SK-MEL-5 (cell line): ENCODE measurements at regions not wholly inside any gene's neighbourhood (a gene's known extent, or its start where the extent isn't known, plus 50 kb on each side); places are given as distances from the start of the nearest gene placed in this dataset.
"Not testable (repeated sequence)": the region's sequence is repeated elsewhere in the genome, so short reads cannot be mapped to it uniquely, and the experiment has no call there.

Experiments
- DNase-seq: peaks from one replicate; pipeline ENCODE4 v3.0.0-alpha.2; 2016; ENCODE audit warnings: low read depth, low spot score
- in situ Hi-C: cut with HindIII; loops from 2 replicates; pipeline ENCODE4 v1.10.0; 2016; ENCODE audit warnings: low sequenced_read_pairs, high pct_unique_total_duplicates, low pct_unique_long_range_greater_than_20kb

DNA sequence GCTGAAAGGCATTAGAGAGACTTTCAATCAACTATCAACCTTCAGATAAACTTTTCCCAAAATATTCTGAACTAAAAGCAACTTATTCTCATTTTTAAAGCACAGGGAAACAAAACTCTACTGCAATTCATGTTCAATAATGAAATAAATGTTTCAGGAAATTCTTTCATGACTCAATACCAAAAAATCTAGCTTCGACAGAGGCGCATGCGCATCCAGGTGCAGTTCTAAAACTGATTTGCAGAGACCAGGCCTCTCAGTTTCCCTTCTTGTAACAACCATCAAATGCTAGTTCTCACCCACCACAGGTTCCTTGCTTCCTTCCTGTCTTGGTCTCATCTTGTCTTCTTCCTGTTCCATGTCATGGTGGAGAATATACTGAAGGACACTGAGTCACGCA lies 55.3 kb upstream of the NRBF2 start:
- no peak for DNase-seq
- in situ Hi-C loops, result no loop called here

DNA sequence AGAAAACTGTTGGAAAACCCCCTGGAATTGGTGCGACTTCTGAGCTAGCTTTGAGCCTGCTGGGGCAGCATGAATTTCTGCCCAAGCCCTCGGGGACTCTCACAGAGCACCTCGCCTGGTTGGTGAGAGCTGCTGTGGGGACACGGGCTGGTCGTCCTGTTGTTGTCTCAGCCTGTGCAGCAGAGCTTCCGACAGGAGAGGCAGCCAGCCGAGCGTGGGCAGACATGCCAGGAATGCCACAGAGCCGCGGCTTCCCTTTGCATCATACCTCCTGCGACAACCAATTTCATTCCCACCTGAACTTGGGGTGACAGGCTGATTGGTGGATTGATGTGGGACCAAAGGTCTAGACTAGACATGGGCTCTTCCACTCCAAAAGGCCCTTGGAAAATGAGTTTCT lies 60.2 kb upstream of the NRBF2 start:
- no peak for DNase-seq

DNA sequence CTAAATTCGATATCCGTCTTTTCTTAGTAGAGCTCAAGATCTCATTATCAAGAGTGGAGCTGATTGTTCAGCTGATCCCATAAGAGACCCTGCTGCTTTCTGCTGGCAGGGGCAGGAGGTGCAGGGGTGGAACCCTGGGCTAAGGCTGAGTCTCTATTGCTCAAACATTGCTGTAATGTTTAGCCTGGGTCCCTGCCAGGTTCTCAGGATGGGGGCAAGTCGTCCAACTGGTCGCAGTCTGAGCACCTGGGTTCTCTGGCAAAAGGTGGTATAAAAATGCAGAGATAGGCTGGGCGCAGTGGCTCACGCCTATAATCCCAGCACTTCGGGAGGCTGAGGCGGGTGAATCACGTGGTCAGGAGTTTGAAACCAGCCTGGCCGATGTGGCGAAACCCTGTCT lies 62.0 kb upstream of the NRBF2 start:
- in situ Hi-C loops, result no loop called here
- DNase-seq, result no peak

More for the DNA sequence above, 60.2 kb upstream of the NRBF2 start:
- in situ Hi-C loops, result no loop called here

DNA sequence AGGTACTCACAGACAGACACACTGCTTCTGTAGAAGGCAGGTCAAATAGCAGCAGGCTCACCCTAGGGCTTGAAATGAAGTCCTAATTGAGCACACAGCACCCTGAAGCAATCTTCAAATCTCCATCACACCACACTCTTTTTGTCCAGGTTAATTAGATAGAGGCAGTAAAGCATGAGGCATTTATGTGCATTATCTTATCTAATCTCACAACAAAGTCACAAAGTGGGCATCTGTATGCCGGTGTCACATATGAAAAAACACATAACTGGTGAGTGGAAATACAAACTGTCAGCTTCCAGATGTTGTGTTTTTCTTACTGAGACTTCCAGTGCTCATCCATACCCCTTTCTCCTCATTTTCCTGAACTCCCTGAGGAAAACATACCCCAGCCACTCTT lies 63.8 kb upstream of the NRBF2 start:
- in situ Hi-C loops, result no loop called here
- no peak for DNase-seq

DNA sequence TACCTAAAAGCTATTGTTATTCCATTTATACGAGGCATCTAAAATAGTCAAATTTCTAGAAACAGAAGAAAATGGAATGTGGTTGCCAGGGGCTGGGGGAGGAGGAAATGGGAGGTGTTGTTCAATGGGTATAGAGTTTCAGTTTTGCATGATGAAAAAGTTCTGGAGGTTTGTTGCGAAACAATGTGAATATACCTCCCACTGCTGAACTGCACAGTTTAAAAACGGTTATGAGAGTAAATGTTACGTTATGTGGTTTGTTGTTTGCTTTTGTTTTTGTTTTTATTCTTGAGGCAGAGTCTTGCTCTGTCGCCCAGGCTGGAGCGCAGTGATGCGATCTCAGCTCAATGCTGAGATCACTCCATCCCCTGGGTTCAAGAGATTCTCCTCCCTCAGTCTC lies 64.9 kb upstream of the NRBF2 start:
- in situ Hi-C loops, result no loop called here
- no peak for DNase-seq

DNA sequence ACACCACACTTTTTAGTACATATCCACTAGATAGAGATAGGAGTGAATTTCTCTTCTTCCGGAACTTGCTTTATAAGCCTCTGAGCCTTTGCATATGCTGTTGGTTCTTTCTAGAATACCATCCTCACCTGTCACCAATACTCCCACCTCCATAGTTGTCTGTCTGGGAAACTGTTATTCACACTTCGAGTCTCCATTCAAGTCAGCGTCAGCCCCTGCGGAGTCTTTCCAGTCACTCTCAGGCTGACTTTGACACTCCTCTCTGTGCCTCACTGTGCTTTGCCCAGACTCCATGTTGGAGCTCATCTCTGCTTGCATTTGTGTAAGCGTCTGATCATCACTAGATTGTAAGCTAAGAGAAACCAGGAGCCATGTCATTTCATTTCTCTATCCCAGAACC lies 66.5 kb upstream of the NRBF2 start:
- in situ Hi-C loops, result no loop called here
- no peak for DNase-seq

DNA sequence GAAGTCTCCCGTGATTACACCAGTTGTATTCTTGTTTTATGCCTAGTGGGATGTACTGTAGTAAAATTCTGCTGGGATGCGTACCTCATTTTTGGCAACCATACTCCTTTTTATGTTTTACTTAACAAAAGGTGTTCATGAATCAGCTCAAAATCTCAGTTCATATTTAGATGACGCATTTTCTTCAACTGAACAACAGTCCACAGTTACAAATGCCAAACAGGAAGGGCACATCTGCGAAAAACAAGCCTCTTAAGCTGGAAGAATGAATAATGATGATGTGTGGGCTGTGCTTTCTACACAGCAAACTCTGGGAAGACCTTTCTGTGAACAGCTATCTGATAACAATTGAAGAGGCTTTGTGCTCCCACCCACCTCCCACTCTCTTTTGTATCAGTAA lies 68.4 kb upstream of the NRBF2 start:
- peak; percentile 65 for DNase-seq
- in situ Hi-C loops, result no loop called here

DNA sequence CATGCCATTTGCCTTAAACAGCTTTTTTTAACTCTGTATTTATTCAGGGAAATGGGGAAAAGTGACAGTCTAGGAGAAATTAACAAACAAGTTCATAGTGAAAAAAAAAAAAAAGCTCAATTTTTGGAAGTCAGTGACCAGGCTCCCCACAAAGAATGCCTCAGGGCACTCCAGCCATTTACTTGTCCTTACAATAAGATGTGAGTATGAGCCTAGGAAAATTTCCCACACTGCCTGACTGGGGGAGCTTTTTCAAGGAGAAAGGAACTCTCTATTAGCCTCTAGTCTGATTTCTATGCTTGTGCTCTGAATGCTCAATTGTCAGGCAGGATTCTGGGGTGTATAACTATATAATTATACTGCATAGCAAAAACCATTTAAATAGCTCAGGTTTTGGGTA lies 74.9 kb upstream of the NRBF2 start:
- in situ Hi-C loops, result no loop called here
- peak; percentile 58 for DNase-seq

DNA sequence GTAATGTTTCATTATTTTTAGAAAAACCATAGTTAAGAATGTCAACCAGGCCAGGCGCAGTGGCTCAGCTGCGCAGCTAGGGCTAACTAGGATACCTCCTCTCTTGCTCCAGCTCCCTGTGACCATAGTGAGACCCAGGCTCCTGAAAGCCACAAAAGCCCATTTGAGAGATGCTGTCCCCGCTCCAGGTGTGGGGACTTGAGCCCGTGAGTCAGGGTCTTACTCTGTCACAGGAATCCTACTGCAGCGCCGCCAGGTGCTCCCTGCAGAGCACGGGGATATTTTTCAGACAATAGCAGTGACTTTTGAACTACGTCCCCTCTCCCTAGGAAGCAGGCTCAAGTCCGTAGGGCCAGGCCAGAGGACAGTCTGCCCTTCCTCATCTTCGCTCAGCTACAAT lies 75.6 kb upstream of the NRBF2 start:
- DNase-seq, result no peak
- in situ Hi-C loops, result no loop called here

DNA sequence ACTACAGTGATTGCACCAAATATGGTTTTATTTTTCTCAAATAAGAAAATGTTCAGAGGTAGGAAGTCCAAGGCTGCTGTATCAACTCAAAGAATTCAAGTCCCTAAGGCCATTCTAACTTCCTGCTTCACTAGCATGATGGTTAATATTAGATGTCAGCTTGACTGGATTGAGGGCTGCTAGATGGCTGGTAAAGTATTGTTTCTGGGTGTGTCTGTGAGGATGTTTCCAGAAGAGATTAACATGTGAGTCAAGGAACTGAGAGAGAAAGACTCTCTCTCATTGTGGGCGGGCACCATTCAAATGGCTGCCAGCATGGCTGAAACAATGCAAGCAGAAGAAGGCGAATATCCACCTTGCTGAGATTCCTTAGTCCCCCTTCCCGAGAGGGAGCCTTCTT lies 77.4 kb upstream of the NRBF2 start:
- in situ Hi-C loops, result no loop called here
- DNase-seq, result no peak

DNA sequence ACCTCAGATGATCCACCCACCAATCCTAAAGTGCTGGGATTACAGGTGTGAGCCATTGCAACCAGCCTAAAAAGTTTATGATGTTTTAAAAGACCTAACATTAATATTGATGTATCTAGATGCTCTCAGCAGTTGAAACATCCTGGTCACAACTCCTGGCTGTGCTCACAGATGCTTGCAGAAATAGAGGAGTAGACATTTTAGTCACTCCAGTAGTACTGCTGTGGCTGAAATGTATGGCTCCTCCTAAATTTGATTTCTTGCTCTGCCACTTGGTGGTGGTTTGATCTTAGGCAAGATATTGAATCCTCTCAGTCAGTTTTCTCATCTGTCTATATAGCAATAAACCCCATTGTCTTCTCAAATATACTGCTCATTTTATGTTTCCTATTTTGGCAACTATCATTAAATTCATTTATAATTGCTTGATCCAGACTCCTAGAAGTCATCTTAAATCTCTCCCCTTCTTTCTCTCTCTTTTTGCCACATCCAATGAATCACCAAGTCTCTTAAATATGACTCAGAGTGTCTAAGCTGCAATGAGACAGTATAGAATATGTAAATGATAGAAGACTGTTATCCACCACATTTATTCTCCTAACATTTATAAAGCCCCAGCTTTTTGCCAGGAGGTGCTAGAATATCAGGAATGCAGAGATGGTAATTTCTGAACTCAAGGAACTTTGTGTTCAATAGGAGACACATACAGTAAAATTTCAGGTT lies 78.1 kb upstream of the NRBF2 start:
- in situ Hi-C loops, result no loop called here

DNA sequence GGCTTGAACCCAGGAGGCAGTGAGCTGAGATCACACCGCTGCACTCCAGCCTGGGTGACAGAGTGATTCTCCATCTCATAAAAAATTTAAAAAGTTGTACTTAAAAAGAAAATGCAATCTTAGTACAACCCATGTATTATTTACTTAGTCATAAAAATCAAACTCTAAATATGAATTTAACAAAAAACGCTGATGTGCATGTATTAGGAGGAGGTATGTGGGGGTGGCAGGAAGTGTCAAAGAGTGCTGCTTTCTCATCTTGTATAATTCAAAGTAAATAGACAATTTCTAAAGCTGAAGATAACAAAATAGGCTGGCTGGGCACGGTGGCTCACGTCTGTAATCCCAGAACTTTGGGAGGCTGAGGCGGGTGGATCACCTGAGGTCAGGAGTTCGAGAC lies 81.0 kb upstream of the NRBF2 start:
- DNase-seq, result no peak
- in situ Hi-C loops, result no loop called here

More for the DNA sequence above, 78.1 kb upstream of the NRBF2 start:
- no peak for DNase-seq

DNA sequence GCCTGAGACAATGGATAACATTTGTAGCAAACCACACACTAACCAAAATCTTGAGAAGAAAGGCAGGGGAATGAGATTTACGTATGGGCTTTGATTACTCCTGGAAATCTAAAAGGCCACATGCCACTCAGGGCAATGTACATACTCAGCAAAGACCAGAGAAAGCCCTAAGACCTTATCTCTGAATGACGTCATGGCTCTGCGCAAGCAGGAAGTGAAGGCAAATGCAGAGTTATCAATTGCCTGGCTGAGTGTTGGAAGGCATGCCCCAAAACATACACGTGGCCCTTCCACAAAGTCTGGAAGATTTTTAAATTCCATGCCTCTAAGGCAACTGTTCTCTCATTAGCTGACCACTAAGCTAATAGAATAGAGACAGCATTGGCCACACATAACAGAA lies 90.9 kb upstream of the NRBF2 start:
- in situ Hi-C loops, result no loop called here
- peak; percentile 87 for DNase-seq

DNA sequence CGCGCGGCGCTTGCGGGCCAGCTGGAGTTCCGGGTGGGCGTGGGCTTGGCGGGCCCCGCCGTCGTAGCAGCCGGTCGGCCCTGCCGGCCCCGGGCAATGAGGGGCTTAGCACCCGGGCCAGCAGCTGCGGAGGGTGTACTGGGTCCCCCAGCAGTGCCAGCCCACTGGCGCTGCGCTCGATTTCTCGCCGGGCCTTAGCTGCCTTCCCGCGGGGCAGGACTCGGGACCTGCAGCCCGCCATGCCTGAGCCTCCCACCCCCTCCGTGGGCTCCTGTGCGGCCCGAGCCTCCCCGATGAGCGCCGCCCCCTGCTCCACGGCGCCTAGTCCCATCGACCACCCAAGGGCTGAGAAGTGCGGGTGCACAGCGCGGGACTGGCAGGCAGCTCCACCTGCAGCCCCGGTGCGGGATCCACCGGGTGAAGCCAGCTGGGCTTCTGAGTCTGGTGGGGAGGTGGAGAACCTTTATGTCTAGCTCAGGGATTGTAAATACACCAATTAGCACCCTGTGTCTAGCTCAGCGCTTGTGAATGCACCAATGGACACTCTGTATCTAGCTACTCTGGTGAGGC lies 99.4 kb upstream of the NRBF2 start:
- DNase-seq, in situ Hi-C loops: not testable (repeated sequence)

DNA sequence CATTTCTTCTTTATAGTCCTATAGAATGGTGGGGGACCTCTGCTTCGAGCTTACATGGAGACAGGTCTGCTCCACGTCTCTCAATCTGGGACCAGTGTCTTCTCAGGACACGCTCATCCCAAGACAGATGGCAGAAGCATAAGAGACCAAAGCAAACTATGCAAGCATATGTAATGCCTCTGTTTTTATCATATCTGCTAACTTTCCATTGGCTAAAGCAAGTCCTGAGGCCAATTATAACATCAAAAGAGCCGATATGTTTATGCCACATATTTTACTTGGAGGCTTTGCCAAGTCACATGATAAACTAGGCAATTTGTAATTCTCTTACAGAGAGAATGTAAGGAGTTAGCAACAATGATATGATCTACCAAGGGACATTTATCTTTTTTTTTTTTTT lies 102.6 kb upstream of the NRBF2 start:
- no peak for DNase-seq
- in situ Hi-C loops, result no loop called here

DNA sequence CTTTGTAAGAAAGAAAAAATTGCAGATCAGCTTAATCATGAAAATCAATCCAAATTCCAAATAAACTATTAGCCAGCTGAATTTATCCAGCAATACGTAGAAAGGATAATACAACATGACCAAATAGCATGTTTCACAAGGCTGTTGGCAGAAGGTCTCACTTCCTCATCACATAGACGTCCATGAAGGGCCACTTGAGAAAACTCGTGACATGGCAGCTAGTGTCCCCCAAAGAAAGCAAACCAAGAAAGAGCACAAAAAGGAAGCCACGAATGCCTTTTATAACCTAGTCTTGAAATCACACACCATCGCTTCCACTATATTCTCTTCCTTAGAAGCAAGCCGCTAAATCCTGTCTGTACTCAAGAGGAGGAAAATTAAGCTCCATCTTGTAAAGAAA lies 105.6 kb upstream of the NRBF2 start:
- in situ Hi-C loops, result no loop called here
- no peak for DNase-seq

DNA sequence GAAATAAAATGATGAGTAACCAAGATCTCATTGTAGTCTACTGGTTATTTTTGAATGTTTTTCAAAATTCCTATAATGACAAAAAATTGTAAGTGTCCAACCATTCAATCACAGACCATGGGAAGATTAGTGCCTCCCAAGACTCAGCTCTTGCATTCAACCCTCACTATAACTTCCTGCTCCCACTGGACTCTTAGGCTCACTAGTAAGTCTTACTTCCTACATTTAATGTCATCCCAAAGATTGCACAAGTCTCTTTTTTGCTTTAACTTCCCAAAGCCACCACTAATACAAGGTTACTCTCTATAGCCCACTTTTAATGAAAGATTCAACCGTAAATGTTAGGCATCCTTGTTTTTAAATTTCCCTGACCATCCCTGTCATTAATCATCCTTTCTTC lies 111.9 kb upstream of the NRBF2 start:
- no peak for DNase-seq
- in situ Hi-C loops, result no loop called here

DNA sequence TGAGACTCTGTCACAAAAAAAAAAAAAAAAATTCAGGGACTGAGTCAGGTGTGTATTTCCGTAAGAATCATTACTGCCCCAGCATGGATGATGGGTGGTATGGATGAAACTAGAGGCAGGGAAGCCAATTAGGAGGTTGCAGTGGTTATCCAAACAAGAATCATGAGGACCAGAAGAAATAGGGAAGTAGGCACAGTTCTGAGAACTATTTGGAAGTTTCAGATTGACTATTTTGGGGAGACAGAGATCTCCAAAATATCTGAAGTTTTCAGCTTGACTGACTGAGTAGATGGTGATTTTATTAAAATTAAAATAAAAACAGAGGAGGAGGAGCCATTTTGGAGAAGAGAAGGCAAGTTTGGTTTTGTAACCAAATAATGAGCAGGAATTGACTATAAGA lies 119.4 kb upstream of the NRBF2 start:
- in situ Hi-C loops, result no loop called here
- no peak for DNase-seq

DNA sequence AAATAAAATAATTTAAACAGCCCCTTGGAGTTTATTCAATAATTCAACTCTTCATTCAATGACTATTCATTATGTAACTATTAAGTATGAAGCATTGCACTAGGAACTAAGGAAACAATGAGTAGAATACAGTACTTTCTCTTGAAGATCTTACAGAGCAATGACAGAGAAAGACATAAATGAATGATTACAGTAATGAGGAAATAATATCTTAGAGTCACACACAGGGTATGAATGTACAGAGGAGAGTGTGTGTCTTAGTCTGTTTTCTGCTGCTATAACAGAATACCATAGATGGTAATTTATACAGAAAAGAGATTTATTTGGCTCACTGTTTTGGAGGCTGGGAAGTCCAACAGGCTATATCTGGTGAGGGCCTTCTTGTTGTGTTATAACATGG lies 120.5 kb upstream of the NRBF2 start:
- in situ Hi-C loops, result no loop called here
- DNase-seq, result no peak

DNA sequence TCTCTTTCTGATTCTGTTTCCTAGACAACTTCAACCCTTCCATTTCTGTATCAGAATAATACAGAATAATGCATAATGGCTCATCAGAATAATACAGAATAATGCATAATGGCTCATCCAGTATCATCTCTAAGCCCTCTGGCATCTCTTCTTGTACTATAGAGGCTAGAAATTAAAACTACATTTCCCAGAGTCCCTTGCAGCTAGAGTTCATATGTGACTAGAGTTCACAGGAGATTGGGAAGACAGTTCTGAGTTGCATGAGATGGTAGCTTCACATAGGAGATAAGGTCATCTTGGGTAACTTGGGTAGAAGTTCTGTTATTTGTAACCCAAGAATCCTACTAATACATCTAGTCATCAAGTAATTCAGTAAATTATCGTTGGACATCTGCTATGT lies 122.9 kb upstream of the NRBF2 start:
- DNase-seq, result no peak
- in situ Hi-C loops, result no loop called here
